ENCODE measurements at regions not wholly inside any gene's neighbourhood (a gene's known extent, or its start where the extent isn't known, plus 50 kb on each side); places are given as distances from the start of the nearest gene placed in this dataset.

DNA sequence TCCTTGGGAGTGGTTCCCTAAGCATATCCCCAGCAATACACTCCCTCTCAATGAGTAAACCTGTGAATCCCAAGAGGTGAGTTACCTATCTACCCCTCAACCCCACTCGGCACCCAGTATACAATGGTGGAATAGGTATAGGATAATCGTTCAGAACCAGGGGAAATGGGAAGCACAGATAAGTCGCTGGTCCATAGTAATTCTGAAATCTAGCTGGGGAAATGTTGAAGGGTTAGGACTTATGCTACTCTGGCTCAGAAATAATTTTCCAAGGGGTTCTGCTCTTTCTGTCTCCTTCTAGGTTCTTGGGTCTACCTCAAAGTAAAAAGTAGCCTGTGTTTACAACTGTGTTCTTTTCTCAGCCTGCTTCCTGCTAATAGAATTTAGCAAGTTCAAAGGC lies 62.3 kb upstream of the NNAT start:
- TF ChIP-seq ZNF3 (CRISPR knock-in tag; IDR thresholded peaks at IDR 0.05) (no peak), POLR2A (IDR thresholded peaks at IDR 0.05; ENCODE audit: insufficient read depth in 1 of 2, low read depth in 2 of 2, low read length in 2 of 2) (no peak), ATF1 (CRISPR knock-in tag; IDR thresholded peaks at IDR 0.05) (no peak), MYNN (CRISPR knock-in tag; IDR thresholded peaks at IDR 0.05; ENCODE audit: low read depth) (no peak), PAX8 (CRISPR knock-in tag; IDR thresholded peaks at IDR 0.05; ENCODE audit: borderline replicate concordance) (no peak), MAFK (conservative IDR thresholded peaks at IDR 0.05 in 1 of 2, IDR thresholded peaks at IDR 0.05 in 1 of 2; ENCODE audit: low read length in 2 of 2) (no peak)
- TF ChIP-seq, protein P1, sequence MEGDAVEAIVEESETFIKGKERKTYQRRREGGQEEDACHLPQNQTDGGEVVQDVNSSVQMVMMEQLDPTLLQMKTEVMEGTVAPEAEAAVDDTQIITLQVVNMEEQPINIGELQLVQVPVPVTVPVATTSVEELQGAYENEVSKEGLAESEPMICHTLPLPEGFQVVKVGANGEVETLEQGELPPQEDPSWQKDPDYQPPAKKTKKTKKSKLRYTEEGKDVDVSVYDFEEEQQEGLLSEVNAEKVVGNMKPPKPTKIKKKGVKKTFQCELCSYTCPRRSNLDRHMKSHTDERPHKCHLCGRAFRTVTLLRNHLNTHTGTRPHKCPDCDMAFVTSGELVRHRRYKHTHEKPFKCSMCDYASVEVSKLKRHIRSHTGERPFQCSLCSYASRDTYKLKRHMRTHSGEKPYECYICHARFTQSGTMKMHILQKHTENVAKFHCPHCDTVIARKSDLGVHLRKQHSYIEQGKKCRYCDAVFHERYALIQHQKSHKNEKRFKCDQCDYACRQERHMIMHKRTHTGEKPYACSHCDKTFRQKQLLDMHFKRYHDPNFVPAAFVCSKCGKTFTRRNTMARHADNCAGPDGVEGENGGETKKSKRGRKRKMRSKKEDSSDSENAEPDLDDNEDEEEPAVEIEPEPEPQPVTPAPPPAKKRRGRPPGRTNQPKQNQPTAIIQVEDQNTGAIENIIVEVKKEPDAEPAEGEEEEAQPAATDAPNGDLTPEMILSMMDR (CRISPR knock-in tag; IDR thresholded peaks at IDR 0.05) = no peak
- TF ChIP-seq, protein P2, sequence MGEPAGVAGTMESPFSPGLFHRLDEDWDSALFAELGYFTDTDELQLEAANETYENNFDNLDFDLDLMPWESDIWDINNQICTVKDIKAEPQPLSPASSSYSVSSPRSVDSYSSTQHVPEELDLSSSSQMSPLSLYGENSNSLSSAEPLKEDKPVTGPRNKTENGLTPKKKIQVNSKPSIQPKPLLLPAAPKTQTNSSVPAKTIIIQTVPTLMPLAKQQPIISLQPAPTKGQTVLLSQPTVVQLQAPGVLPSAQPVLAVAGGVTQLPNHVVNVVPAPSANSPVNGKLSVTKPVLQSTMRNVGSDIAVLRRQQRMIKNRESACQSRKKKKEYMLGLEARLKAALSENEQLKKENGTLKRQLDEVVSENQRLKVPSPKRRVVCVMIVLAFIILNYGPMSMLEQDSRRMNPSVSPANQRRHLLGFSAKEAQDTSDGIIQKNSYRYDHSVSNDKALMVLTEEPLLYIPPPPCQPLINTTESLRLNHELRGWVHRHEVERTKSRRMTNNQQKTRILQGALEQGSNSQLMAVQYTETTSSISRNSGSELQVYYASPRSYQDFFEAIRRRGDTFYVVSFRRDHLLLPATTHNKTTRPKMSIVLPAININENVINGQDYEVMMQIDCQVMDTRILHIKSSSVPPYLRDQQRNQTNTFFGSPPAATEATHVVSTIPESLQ (CRISPR knock-in tag; conservative IDR thresholded peaks at IDR 0.05) = no peak
- TF ChIP-seq, protein P3, sequence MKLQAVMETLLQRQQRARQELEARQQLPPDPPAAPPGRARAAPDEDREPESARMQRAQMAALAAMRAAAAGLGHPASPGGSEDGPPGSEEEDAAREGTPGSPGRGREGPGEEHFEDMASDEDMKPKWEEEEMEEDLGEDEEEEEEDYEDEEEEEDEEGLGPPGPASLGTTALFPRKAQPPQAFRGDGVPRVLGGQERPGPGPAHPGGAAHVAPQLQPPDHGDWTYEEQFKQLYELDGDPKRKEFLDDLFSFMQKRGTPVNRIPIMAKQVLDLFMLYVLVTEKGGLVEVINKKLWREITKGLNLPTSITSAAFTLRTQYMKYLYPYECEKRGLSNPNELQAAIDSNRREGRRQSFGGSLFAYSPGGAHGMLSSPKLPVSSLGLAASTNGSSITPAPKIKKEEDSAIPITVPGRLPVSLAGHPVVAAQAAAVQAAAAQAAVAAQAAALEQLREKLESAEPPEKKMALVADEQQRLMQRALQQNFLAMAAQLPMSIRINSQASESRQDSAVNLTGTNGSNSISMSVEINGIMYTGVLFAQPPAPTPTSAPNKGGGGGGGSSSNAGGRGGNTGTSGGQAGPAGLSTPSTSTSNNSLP (IDR thresholded peaks at IDR 0.05; ENCODE audit: low read depth, low read length) = no peak
- TF ChIP-seq, protein P4, sequence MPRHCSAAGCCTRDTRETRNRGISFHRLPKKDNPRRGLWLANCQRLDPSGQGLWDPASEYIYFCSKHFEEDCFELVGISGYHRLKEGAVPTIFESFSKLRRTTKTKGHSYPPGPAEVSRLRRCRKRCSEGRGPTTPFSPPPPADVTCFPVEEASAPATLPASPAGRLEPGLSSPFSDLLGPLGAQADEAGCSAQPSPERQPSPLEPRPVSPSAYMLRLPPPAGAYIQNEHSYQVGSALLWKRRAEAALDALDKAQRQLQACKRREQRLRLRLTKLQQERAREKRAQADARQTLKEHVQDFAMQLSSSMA (CRISPR knock-in tag; IDR thresholded peaks at IDR 0.05) = no peak
- TF ChIP-seq, protein P5, sequence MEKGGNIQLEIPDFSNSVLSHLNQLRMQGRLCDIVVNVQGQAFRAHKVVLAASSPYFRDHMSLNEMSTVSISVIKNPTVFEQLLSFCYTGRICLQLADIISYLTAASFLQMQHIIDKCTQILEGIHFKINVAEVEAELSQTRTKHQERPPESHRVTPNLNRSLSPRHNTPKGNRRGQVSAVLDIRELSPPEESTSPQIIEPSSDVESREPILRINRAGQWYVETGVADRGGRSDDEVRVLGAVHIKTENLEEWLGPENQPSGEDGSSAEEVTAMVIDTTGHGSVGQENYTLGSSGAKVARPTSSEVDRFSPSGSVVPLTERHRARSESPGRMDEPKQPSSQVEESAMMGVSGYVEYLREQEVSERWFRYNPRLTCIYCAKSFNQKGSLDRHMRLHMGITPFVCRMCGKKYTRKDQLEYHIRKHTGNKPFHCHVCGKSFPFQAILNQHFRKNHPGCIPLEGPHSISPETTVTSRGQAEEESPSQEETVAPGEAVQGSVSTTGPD (CRISPR knock-in tag; IDR thresholded peaks at IDR 0.05) = no peak
